CD14-positive monocyte (primary cell): ENCODE measurements at regions not wholly inside any gene's neighbourhood (a gene's known extent, or its start where the extent isn't known, plus 50 kb on each side); places are given as distances from the start of the nearest gene placed in this dataset.

Experiments used
- DNase-seq, 3 donors: peaks; one replicate each; pipeline ENCODE4 v3.0.0-alpha.2; 2011 to 2022
- H2AFZ ChIP-seq: 2 replicates; pipeline ENCODE4 v1.6.0; 2012; ENCODE audit warnings: mild to moderate bottlenecking, low read depth, low read length, inconsistent platforms; ENCODE audit not compliant: insufficient read depth, poor library complexity, severe bottlenecking
- H3K27ac ChIP-seq, 2 donors: 1 replicate in 1 of 2; 2 replicates in 1 of 2; pipeline ENCODE4 v1.5.1; 2012 to 2013; ENCODE audit warnings: low read length in 2 of 2, control low read depth in 1 of 2, inconsistent platforms in 1 of 2, low read depth in 1 of 2, mild to moderate bottlenecking in 1 of 2
- H3K27me3 ChIP-seq, 2 donors: one replicate each; pipeline versions ENCODE4 v1.6.0 to v1.6.1; 2011 to 2013; ENCODE audit warnings: low read length in 2 of 2; ENCODE audit not compliant: control insufficient read depth in 2 of 2, insufficient read depth in 2 of 2
- H3K36me3 ChIP-seq, 2 donors: replicated peaks in 1 of 2; 1 replicate in 1 of 2; 2 replicates in 1 of 2; pipeline versions ENCODE4 v1.5.1 to v1.6.1; 2012 to 2013; ENCODE audit warnings: low read length in 2 of 2, control low read depth in 1 of 2, inconsistent platforms in 1 of 2, mild to moderate bottlenecking in 1 of 2; ENCODE audit not compliant: insufficient read depth in 2 of 2, control insufficient read depth in 1 of 2
- H3K4me1 ChIP-seq, 2 donors: 1 replicate in 1 of 2; 2 replicates in 1 of 2; pipeline versions ENCODE4 v1.5.1 to v1.6.1; 2012 to 2013; ENCODE audit warnings: low read length in 2 of 2, control low read depth in 1 of 2, inconsistent platforms in 1 of 2, mild to moderate bottlenecking in 1 of 2, moderate library complexity in 1 of 2; ENCODE audit not compliant: insufficient read depth in 2 of 2, control insufficient read depth in 1 of 2
- H3K4me2 ChIP-seq: replicated peaks from 2 replicates; pipeline ENCODE3; 2012; ENCODE audit warnings: low read length, moderate library complexity, mild to moderate bottlenecking; ENCODE audit not compliant: poor library complexity, severe bottlenecking; ENCODE audit errors: extremely low read depth
- H3K4me3 ChIP-seq, 3 experiments: fragments of 200-600 bp in 1 of 3; sonication (generic) in 1 of 3; replicated peaks in 1 of 3; 1 replicate in 2 of 3; 2 replicates in 1 of 3; pipeline ENCODE4 v1.5.1; 2011 to 2013; ENCODE audit warnings: low read length in 3 of 3, mild to moderate bottlenecking in 3 of 3, control low read depth in 2 of 3, low read depth in 2 of 3, inconsistent platforms in 1 of 3, moderate library complexity in 1 of 3
- H3K79me2 ChIP-seq: 2 replicates; pipeline ENCODE4 v1.6.0; 2012; ENCODE audit warnings: mild to moderate bottlenecking, control low read depth, inconsistent platforms, low read length, moderate library complexity; ENCODE audit not compliant: insufficient read depth
- H3K9ac ChIP-seq: 2 replicates; pipeline ENCODE4 v1.6.0; 2017; ENCODE audit warnings: low read length, mild to moderate bottlenecking; ENCODE audit not compliant: insufficient read depth, poor library complexity, severe bottlenecking
- H3K9me3 ChIP-seq, 2 donors: replicated peaks in 1 of 2; 1 replicate in 1 of 2; 2 replicates in 1 of 2; pipeline versions ENCODE4 v1.5.1 to v1.6.1; 2012 to 2013; ENCODE audit warnings: low read length in 2 of 2, control low read depth in 1 of 2; ENCODE audit not compliant: control insufficient read depth in 1 of 2, insufficient read depth in 1 of 2
- H4K20me1 ChIP-seq: 2 replicates; pipeline ENCODE4 v1.6.0; 2012; ENCODE audit warnings: mild to moderate bottlenecking, low read length, control low read depth, moderate library complexity; ENCODE audit not compliant: insufficient read depth
- H3K27ac Mint-ChIP-seq, 7 donors: one replicate each; pipeline ENCODE4 v1.8.0; 2020; ENCODE audit warnings: mild to moderate bottlenecking in 7 of 7, mixed read lengths in 7 of 7, moderate library complexity in 6 of 7, inconsistent platforms in 2 of 7
- H3K27me3 Mint-ChIP-seq, 3 donors: one replicate each; pipeline ENCODE4 v1.8.0; 2021 to 2022; ENCODE audit warnings: low read depth in 3 of 3, mild to moderate bottlenecking in 3 of 3, mixed read lengths in 3 of 3, moderate library complexity in 3 of 3, inconsistent platforms in 1 of 3
- H3K36me3 Mint-ChIP-seq, 2 donors: one replicate each; pipeline ENCODE4 v1.8.0; 2020; ENCODE audit warnings: mixed read lengths in 2 of 2, inconsistent platforms in 1 of 2, mild to moderate bottlenecking in 1 of 2
- H3K4me1 Mint-ChIP-seq: one replicate; pipeline ENCODE4 v1.8.0; 2020; ENCODE audit warnings: mild to moderate bottlenecking, mixed read lengths
- H3K4me3 Mint-ChIP-seq, 2 donors: one replicate each; pipeline ENCODE4 v1.8.0; 2020; ENCODE audit warnings: mild to moderate bottlenecking in 2 of 2, mixed read lengths in 2 of 2, moderate library complexity in 1 of 2
- H3K9me3 Mint-ChIP-seq, 7 donors: one replicate each; pipeline ENCODE4 v1.8.0; 2020 to 2022; ENCODE audit warnings: mixed read lengths in 7 of 7, mild to moderate bottlenecking in 6 of 7, moderate library complexity in 6 of 7, inconsistent platforms in 2 of 7
- WGBS: methylation state at CpG from one replicate; pipeline ENCODE4 v1.1.5; 2013; ENCODE audit warnings: missing lambda C conversion rate; ENCODE audit not compliant: insufficient coverage; 5-methylcytosine and 5-hydroxymethylcytosine counted together
- intact Hi-C, 2 donors: fragments of 100-400 bp; cut with micrococcal nuclease; formaldehyde crosslinking; loops; one replicate each; pipeline versions ENCODE4 v1.15.0 to v1.15.1; 2023
- TF ChIP-seq, protein P1 (sequence below): fragments of 200-600 bp; IDR thresholded peaks from one replicate; pipeline ENCODE4 v1.8.0; 2022; ENCODE audit warnings: antibody characterized with exemption, mild to moderate bottlenecking

DNA sequence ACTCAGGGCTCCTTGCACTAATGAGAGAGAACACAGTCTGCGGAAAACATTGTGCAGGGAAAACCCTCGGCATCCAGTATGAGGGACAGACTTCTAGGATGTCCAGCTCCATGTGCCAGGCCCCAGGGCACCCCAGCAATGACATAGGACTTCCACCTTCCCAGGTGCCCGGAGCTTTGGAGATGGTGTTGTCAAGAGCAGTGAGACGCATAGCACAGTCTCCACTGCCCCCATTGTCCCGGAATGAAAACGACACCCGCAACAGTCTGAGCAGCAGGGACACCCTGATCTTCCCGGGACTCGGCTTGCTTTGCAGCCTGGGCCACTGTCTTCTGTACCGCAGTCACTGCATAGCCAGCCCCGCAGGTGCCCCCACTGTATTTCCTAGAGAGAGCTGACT, 339.2 kb upstream of the ADARB2 start:
- Histone ChIP-seq H3K9ac (no peak overlapping the region), H3K4me3 (no peak overlapping the region), H3K4me1 (no peaks in the 10 kb centered on the region), H2AFZ (no peak overlapping the region), H3K36me3 (no peaks in the 10 kb centered on the region), H3K27ac (no peak overlapping the region), H4K20me1 (no peaks in the 10 kb centered on the region), H3K4me2 (no peak overlapping the region), H3K79me2 (no peaks in the 10 kb centered on the region), H3K9me3 (peaks cover 0 to 3% of the 10 kb centered on the region in 2 donors), H3K27me3 (no peaks in the 10 kb centered on the region)
- Mint-ChIP-seq H3K4me1 (no peaks in the 10 kb centered on the region), H3K36me3 (no peaks in the 10 kb centered on the region), H3K4me3 (no peak overlapping the region), H3K9me3 (peaks cover 0 to 6% (median 1%) of the 10 kb centered on the region in 7 donors), H3K27ac (no peak overlapping the region), H3K27me3 (peaks cover 0 to 2% (median 0%) of the 10 kb centered on the region in 3 donors)
- TF ChIP-seq, protein P1, sequence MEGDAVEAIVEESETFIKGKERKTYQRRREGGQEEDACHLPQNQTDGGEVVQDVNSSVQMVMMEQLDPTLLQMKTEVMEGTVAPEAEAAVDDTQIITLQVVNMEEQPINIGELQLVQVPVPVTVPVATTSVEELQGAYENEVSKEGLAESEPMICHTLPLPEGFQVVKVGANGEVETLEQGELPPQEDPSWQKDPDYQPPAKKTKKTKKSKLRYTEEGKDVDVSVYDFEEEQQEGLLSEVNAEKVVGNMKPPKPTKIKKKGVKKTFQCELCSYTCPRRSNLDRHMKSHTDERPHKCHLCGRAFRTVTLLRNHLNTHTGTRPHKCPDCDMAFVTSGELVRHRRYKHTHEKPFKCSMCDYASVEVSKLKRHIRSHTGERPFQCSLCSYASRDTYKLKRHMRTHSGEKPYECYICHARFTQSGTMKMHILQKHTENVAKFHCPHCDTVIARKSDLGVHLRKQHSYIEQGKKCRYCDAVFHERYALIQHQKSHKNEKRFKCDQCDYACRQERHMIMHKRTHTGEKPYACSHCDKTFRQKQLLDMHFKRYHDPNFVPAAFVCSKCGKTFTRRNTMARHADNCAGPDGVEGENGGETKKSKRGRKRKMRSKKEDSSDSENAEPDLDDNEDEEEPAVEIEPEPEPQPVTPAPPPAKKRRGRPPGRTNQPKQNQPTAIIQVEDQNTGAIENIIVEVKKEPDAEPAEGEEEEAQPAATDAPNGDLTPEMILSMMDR = no peak
- 89% methylated on average over 8 of the region's 11 CpGs for WGBS
- DNase-seq = no peak
- intact Hi-C loops = no loop called here

DNA sequence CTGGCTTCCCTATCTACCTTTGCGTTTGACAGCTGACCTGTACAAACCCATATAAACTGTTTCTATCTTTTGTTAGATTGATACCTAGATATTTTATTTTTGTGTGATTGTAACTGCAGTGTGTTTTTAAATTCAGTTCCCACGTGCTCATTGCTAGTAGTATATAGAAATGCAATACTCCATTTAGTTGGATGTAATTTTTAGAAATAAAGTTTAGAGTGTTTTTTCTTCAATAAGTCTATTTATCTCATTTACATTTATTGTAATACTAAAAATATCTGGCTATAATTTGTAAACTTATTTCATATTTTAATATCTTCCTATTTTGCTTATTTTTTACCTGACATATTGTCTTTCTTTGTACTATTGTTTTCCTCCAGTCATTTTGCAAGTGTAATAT, 329.7 kb upstream of the ADARB2 start:
- DNase-seq = no peak
- Histone ChIP-seq H3K4me3 (no peak overlapping the region), H3K27ac (no peak overlapping the region), H3K36me3 (no peaks in the 10 kb centered on the region), H3K27me3 (no peaks in the 10 kb centered on the region), H4K20me1 (no peaks in the 10 kb centered on the region), H3K4me2 (no peak overlapping the region), H3K4me1 (no peaks in the 10 kb centered on the region), H2AFZ (no peak overlapping the region), H3K79me2 (no peaks in the 10 kb centered on the region), H3K9ac (no peak overlapping the region), H3K9me3 (peaks cover 0 to 15% of the 10 kb centered on the region in 2 donors)
- no peaks in the 10 kb centered on the region for H3K36me3 Mint-ChIP-seq
- whole genome bisulfite sequencing = no CpG with 5 or more reads among the region's 2 CpGs
- intact Hi-C loops = no loop called here
- H3K4me3 Mint-ChIP-seq = no peak overlapping the region
- H3K27ac Mint-ChIP-seq = no peak overlapping the region
- H3K9me3 Mint-ChIP-seq = peaks cover 0 to 14% (median 9%) of the 10 kb centered on the region in 7 donors
- TF ChIP-seq, protein P1 = no peak
- H3K27me3 Mint-ChIP-seq = peaks cover 0 to 5% (median 2%) of the 10 kb centered on the region in 3 donors
- H3K4me1 Mint-ChIP-seq = no peaks in the 10 kb centered on the region
